Right lobe of liver (tissue), 4 donors: ENCODE measurements at regions not wholly inside any gene's neighbourhood (a gene's known extent, or its start where the extent isn't known, plus 50 kb on each side); places are given as distances from the start of the nearest gene placed in this dataset.

Source experiments
- POLR2A ChIP-seq: fragments of 450-650 bp; IDR thresholded peaks from one replicate; pipeline ENCODE4 v1.6.1; 2017; ENCODE audit warnings: antibody characterized with exemption, mild to moderate bottlenecking
- TF ChIP-seq, protein P1 (sequence below), 4 donors: fragments of 200-600 bp in 3 of 4; fragments of 450-650 bp in 1 of 4; IDR thresholded peaks; one replicate each; pipeline versions ENCODE4 v1.5.1 to v1.8.0; 2016 to 2022; ENCODE audit warnings: antibody characterized with exemption in 4 of 4, mild to moderate bottlenecking in 2 of 4
- donor health status: DM: no; HTN: no; CAD: no.
- donor health status: DM: no; HTN: no; CAD: no.
- donor health status: DM: no; HTN: yes; CAD: no.

DNA sequence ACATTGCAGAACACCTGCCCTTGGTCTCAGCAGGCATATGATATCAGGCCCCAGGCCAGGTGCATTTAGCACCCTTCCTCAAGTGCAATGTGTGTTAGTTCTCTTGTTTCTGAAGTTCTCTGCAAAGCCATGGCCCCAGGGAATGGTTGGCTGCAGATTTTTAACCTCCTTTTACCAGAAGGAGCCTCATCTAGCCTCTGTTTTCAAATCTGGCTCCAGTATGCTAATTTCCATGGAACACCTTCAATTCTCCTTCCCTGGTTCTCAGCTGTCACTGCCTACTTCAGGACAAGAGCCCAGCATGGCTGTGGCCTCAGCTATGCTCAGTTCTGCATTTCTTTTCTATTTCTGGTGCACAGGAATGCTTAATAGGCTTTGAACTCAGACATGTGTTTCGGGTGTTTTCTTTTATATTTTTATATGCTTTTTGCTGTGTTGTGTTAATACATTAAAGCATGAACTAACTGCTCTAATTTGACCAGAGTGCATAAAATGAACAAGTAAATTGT is 51.6 kb upstream of the OGFRL1 start:
- TF ChIP-seq, protein P1, sequence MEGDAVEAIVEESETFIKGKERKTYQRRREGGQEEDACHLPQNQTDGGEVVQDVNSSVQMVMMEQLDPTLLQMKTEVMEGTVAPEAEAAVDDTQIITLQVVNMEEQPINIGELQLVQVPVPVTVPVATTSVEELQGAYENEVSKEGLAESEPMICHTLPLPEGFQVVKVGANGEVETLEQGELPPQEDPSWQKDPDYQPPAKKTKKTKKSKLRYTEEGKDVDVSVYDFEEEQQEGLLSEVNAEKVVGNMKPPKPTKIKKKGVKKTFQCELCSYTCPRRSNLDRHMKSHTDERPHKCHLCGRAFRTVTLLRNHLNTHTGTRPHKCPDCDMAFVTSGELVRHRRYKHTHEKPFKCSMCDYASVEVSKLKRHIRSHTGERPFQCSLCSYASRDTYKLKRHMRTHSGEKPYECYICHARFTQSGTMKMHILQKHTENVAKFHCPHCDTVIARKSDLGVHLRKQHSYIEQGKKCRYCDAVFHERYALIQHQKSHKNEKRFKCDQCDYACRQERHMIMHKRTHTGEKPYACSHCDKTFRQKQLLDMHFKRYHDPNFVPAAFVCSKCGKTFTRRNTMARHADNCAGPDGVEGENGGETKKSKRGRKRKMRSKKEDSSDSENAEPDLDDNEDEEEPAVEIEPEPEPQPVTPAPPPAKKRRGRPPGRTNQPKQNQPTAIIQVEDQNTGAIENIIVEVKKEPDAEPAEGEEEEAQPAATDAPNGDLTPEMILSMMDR (IDR thresholded peaks at IDR 0.05): no peak
- TF ChIP-seq POLR2A: no peak
